Glutamatergic neuron (in vitro differentiated cells): ENCODE measurements at regions not wholly inside any gene's neighbourhood (a gene's known extent, or its start where the extent isn't known, plus 50 kb on each side); places are given as distances from the start of the nearest gene placed in this dataset.

Source experiments
- DNase-seq: peaks from one replicate; pipeline ENCODE4 v3.0.0; 2022
- H3K27ac Mint-ChIP-seq: one replicate; pipeline ENCODE4 v1.8.0; 2020; ENCODE audit warnings: mild to moderate bottlenecking, mixed read lengths, inconsistent platforms; ENCODE audit not compliant: unreplicated experiment
- H3K27me3 Mint-ChIP-seq: one replicate; pipeline ENCODE4 v1.8.0; 2020; ENCODE audit warnings: mild to moderate bottlenecking, moderate library complexity, mixed read lengths, inconsistent platforms; ENCODE audit not compliant: unreplicated experiment
- H3K36me3 Mint-ChIP-seq: one replicate; pipeline ENCODE4 v1.8.0; 2020; ENCODE audit warnings: mild to moderate bottlenecking, mixed read lengths, inconsistent platforms; ENCODE audit not compliant: unreplicated experiment
- H3K4me1 Mint-ChIP-seq: one replicate; pipeline ENCODE4 v1.8.0; 2020; ENCODE audit warnings: mild to moderate bottlenecking, low read depth, mixed read lengths, inconsistent platforms; ENCODE audit not compliant: unreplicated experiment
- H3K4me3 Mint-ChIP-seq: one replicate; pipeline ENCODE4 v1.8.0; 2020; ENCODE audit warnings: mild to moderate bottlenecking, mixed read lengths, inconsistent platforms; ENCODE audit not compliant: unreplicated experiment
- H3K9me3 Mint-ChIP-seq: one replicate; pipeline ENCODE4 v1.8.0; 2020; ENCODE audit warnings: mild to moderate bottlenecking, moderate library complexity, mixed read lengths, inconsistent platforms; ENCODE audit not compliant: unreplicated experiment
- CTCF ChIP-seq: fragments of 200-600 bp; sonication (generic); IDR thresholded peaks from one replicate; pipeline ENCODE4 v1.5.0; 2021; ENCODE audit not compliant: partially characterized antibody, unreplicated experiment

- Mint-ChIP-seq H3K27ac (no peak overlapping the region), H3K4me3 (no peak overlapping the region), H3K27me3 (no peaks in the 10 kb centered on the region), H3K36me3 (no peaks in the 10 kb centered on the region), H3K9me3 (no peaks in the 10 kb centered on the region), H3K4me1 (peaks cover 2% of the 10 kb centered on the region)
- no peak for TF ChIP-seq CTCF
- DNase-seq: no peak
Observed at GRCh38 chr9:82168585-82168984, 180.0 kb downstream of the SPATA31D1 start.

- no peaks in the 10 kb centered on the region for H3K9me3 Mint-ChIP-seq
- H3K36me3 Mint-ChIP-seq: no peaks in the 10 kb centered on the region
- no peak overlapping the region for H3K4me3 Mint-ChIP-seq
- peaks cover 2% of the 10 kb centered on the region for H3K4me1 Mint-ChIP-seq
- DNase-seq: no peak
- H3K27ac Mint-ChIP-seq: no peak overlapping the region
- no peaks in the 10 kb centered on the region for H3K27me3 Mint-ChIP-seq
- TF ChIP-seq CTCF: no peak
Observed at GRCh38 chr9:82170866-82171265, 182.3 kb downstream of the SPATA31D1 start.

- peaks cover 2% of the 10 kb centered on the region for H3K4me1 Mint-ChIP-seq
- H3K9me3 Mint-ChIP-seq: no peaks in the 10 kb centered on the region
- DNase-seq: no peak
- no peak overlapping the region for H3K27ac Mint-ChIP-seq
- H3K36me3 Mint-ChIP-seq: no peaks in the 10 kb centered on the region
- H3K27me3 Mint-ChIP-seq: no peaks in the 10 kb centered on the region
- TF ChIP-seq CTCF: no peak
- no peak overlapping the region for H3K4me3 Mint-ChIP-seq
Observed at GRCh38 chr9:82171271-82171670, 182.7 kb downstream of the SPATA31D1 start.

- Mint-ChIP-seq H3K4me3 (no peak overlapping the region), H3K36me3 (no peaks in the 10 kb centered on the region), H3K9me3 (no peaks in the 10 kb centered on the region), H3K27me3 (no peaks in the 10 kb centered on the region), H3K27ac (no peak overlapping the region), H3K4me1 (no peaks in the 10 kb centered on the region)
- DNase-seq: no peak
- no peak for TF ChIP-seq CTCF
Observed at GRCh38 chr9:82180711-82181110, 192.1 kb downstream of the SPATA31D1 start.

- no peaks in the 10 kb centered on the region for H3K36me3 Mint-ChIP-seq
- H3K4me3 Mint-ChIP-seq: no peak overlapping the region
- DNase-seq: no peak
- H3K27me3 Mint-ChIP-seq: no peaks in the 10 kb centered on the region
- no peaks in the 10 kb centered on the region for H3K9me3 Mint-ChIP-seq
- H3K27ac Mint-ChIP-seq: no peak overlapping the region
- no peaks in the 10 kb centered on the region for H3K4me1 Mint-ChIP-seq
- TF ChIP-seq CTCF: no peak
Observed at GRCh38 chr9:82183181-82183860, 194.7 kb downstream of the SPATA31D1 start.
